H1 (cell line): ENCODE measurements at regions not wholly inside any gene's neighbourhood (a gene's known extent, or its start where the extent isn't known, plus 50 kb on each side); places are given as distances from the start of the nearest gene placed in this dataset.

Experiments
- CTCF ChIA-PET: fragments of 300-600 bp; sonication (Branson Sonifier 250); formaldehyde crosslinking; loops from one replicate; lab custom pipeline; 2021; ENCODE audit not compliant: partially characterized antibody; lab: Charles Lee
- POLR2A ChIA-PET: fragments of 300-600 bp; sonication (Branson Sonifier 250); formaldehyde crosslinking; loops from one replicate; lab custom pipeline; 2021; ENCODE audit warnings: inconsistent platforms; ENCODE audit not compliant: partially characterized antibody; lab: Charles Lee
- DNase-seq, 2 experiments: peaks; one replicate each; pipeline versions ENCODE4 v3.0.0 to v3.0.0-alpha.2; 2010 to 2022; ENCODE audit warnings: low spot score in 2 of 2, low read depth in 1 of 2, mixed read lengths in 1 of 2
- FAIRE-seq: peaks from 2 replicates; lab custom pipeline; 2011; peaks lifted over from hg19 to GRCh38; lab: Jason Lieb, UNC
- H2AFZ ChIP-seq: 2 replicates; pipeline ENCODE4 v1.8.1; 2012; ENCODE audit warnings: low read length, inconsistent platforms
- H2AK5ac ChIP-seq: 2 replicates; pipeline ENCODE4 v1.6.1; 2013; ENCODE audit warnings: low read depth, low read length
- H2BK120ac ChIP-seq: replicated peaks from 2 replicates; pipeline ENCODE3; 2013; ENCODE audit warnings: low read depth, low read length, inconsistent platforms
- H2BK12ac ChIP-seq: 2 replicates; pipeline ENCODE4 v1.6.1; 2013; ENCODE audit warnings: low read depth, low read length
- H2BK15ac ChIP-seq: 2 replicates; pipeline ENCODE4 v1.6.1; 2013; ENCODE audit warnings: low read length
- H2BK20ac ChIP-seq: 2 replicates; pipeline ENCODE4 v1.6.1; 2013; ENCODE audit warnings: low read length
- H2BK5ac ChIP-seq: 2 replicates; pipeline ENCODE4 v1.6.1; 2013; ENCODE audit warnings: low read depth, low read length
- H3K14ac ChIP-seq: 2 replicates; pipeline ENCODE4 v1.6.1; 2013; ENCODE audit warnings: inconsistent platforms; ENCODE audit not compliant: insufficient read length
- H3K18ac ChIP-seq: 2 replicates; pipeline ENCODE4 v1.6.1; 2013; ENCODE audit warnings: low read length; ENCODE audit errors: extremely low read depth
- H3K23ac ChIP-seq: 2 replicates; pipeline ENCODE4 v1.6.1; 2013; ENCODE audit warnings: inconsistent platforms; ENCODE audit not compliant: insufficient read length
- H3K23me2 ChIP-seq: 2 replicates; pipeline ENCODE4 v1.6.1; 2013; ENCODE audit warnings: low read depth, low read length
- H3K27ac ChIP-seq: 2 replicates; pipeline ENCODE4 v1.6.1; 2011; ENCODE audit warnings: low read depth, low read length, inconsistent platforms
- H3K27me3 ChIP-seq, 4 experiments: replicated peaks in 1 of 4; 1 replicate in 1 of 4; 2 replicates in 3 of 4; pipeline versions ENCODE4 v1.6.1 to v1.8.1; 2011 to 2013; ENCODE audit warnings: low read length in 3 of 4, mild to moderate bottlenecking in 3 of 4, inconsistent platforms in 2 of 4, mixed read lengths in 2 of 4, moderate library complexity in 1 of 4; ENCODE audit not compliant: control insufficient read depth in 3 of 4, insufficient read depth in 3 of 4; ENCODE audit errors: extremely low read depth in 1 of 4
- H3K36me3 ChIP-seq, 4 experiments: 2 replicates each; pipeline versions ENCODE4 v1.6.1 to v1.8.1; 2011 to 2013; ENCODE audit warnings: mild to moderate bottlenecking in 4 of 4, low read length in 3 of 4, moderate library complexity in 2 of 4, control low read depth in 1 of 4, inconsistent platforms in 1 of 4; ENCODE audit not compliant: insufficient read depth in 4 of 4, control insufficient read depth in 2 of 4
- H3K4ac ChIP-seq: replicated peaks from 2 replicates; pipeline ENCODE3; 2013; ENCODE audit warnings: low read length, low read depth, mixed read lengths, inconsistent platforms; ENCODE audit not compliant: insufficient read length
- H3K4me1 ChIP-seq, 4 experiments: replicated peaks in 1 of 4; 1 replicate in 1 of 4; 2 replicates in 3 of 4; pipeline versions ENCODE4 v1.6.1 to v1.8.1; 2011 to 2013; ENCODE audit warnings: low read length in 3 of 4, inconsistent platforms in 2 of 4, mixed read lengths in 1 of 4; ENCODE audit not compliant: insufficient read depth in 4 of 4, control insufficient read depth in 3 of 4
- H3K4me2 ChIP-seq, 2 experiments: 2 replicates each; pipeline versions ENCODE4 v1.6.1 to v1.8.1; 2011 to 2013; ENCODE audit warnings: low read depth in 2 of 2, low read length in 2 of 2, control low read depth in 1 of 2, inconsistent platforms in 1 of 2, mild to moderate bottlenecking in 1 of 2; ENCODE audit not compliant: insufficient read depth in 1 of 2
- H3K4me3 ChIP-seq, 4 experiments: fragments of 200-600, 300-600 bp in 1 of 4; sonication (generic), shearing (Covaris generic), sonication (Bioruptor Twin) in 1 of 4; 2 replicates each; pipeline versions ENCODE4 v1.5.1 to v1.8.1; 2011 to 2016; ENCODE audit warnings: low read length in 4 of 4, low read depth in 3 of 4, control low read depth in 2 of 4, inconsistent platforms in 2 of 4, mild to moderate bottlenecking in 2 of 4, mixed read lengths in 1 of 4, moderate library complexity in 1 of 4; ENCODE audit not compliant: insufficient read depth in 2 of 4; ENCODE audit errors: extremely low read depth in 1 of 4
- H3K56ac ChIP-seq: replicated peaks from 2 replicates; pipeline ENCODE3; 2013; ENCODE audit warnings: low read depth, mild to moderate bottlenecking, mixed read lengths, low read length, inconsistent platforms; ENCODE audit not compliant: insufficient read length
- H3K79me1 ChIP-seq: 2 replicates; pipeline ENCODE4 v1.6.1; 2013; ENCODE audit warnings: low read depth, low read length, control low read depth
- H3K79me2 ChIP-seq, 2 experiments: 2 replicates each; pipeline versions ENCODE4 v1.6.1 to v1.8.1; 2012 to 2013; ENCODE audit warnings: low read length in 2 of 2, mild to moderate bottlenecking in 2 of 2, inconsistent platforms in 1 of 2; ENCODE audit not compliant: insufficient read depth in 2 of 2, control insufficient read depth in 1 of 2
- H3K9ac ChIP-seq, 4 experiments: replicated peaks in 1 of 4; 1 replicate in 1 of 4; 2 replicates in 3 of 4; pipeline versions ENCODE4 v1.6.1 to v1.8.1; 2011 to 2013; ENCODE audit warnings: low read depth in 3 of 4, low read length in 3 of 4, control low read depth in 2 of 4, mild to moderate bottlenecking in 2 of 4, moderate library complexity in 2 of 4, inconsistent platforms in 1 of 4; ENCODE audit errors: extremely low read depth in 1 of 4
- H3K9me3 ChIP-seq, 2 experiments: 2 replicates each; pipeline versions ENCODE4 v1.6.1 to v1.8.1; 2012 to 2013; ENCODE audit warnings: mild to moderate bottlenecking in 2 of 2, moderate library complexity in 2 of 2, control low read depth in 1 of 2, inconsistent platforms in 1 of 2, low read depth in 1 of 2, low read length in 1 of 2, mixed read lengths in 1 of 2; ENCODE audit not compliant: insufficient read depth in 2 of 2
- H4K20me1 ChIP-seq, 2 experiments: replicated peaks in 1 of 2; 2 replicates each; pipeline versions ENCODE3 to v1.8.1; 2011 to 2013; ENCODE audit warnings: inconsistent platforms in 2 of 2, low read length in 2 of 2, mild to moderate bottlenecking in 1 of 2; ENCODE audit not compliant: insufficient read depth in 2 of 2, control insufficient read depth in 1 of 2
- H4K5ac ChIP-seq: 2 replicates; pipeline ENCODE4 v1.6.1; 2013; ENCODE audit warnings: low read length, low read depth, mixed read lengths, inconsistent platforms; ENCODE audit not compliant: insufficient read length
- H4K8ac ChIP-seq: 2 replicates; pipeline ENCODE4 v1.8.0; 2013; ENCODE audit warnings: mild to moderate bottlenecking, moderate library complexity, low read length, inconsistent platforms; ENCODE audit not compliant: insufficient read depth; ENCODE audit errors: extremely low read depth
- H4K91ac ChIP-seq: replicated peaks from 2 replicates; pipeline ENCODE3; 2013; ENCODE audit warnings: low read length, mixed read lengths, inconsistent platforms; ENCODE audit not compliant: insufficient read length
- CHD2 ChIP-seq: IDR thresholded peaks from 2 replicates; pipeline ENCODE4 v1.6.1; 2012; ENCODE audit warnings: low read length, improper control_type of control experiment
- WGBS, 2 experiments: shearing (Covaris generic) in 1 of 2; methylation state at CpG; one replicate each; pipeline versions ENCODE4 v1.1.6 to v1.1.7; 2013 to 2015; ENCODE audit warnings: low lambda C conversion rate in 2 of 2, mixed read lengths in 2 of 2, inconsistent platforms in 1 of 2, low coverage in 1 of 2, missing lambda C conversion rate in 1 of 2; ENCODE audit not compliant: insufficient replicate concordance in 2 of 2, insufficient coverage in 1 of 2, insufficient read length in 1 of 2; ENCODE audit errors: extremely low coverage in 1 of 2, missing lambda C conversion rate in 1 of 2; 5-methylcytosine and 5-hydroxymethylcytosine counted together

DNA sequence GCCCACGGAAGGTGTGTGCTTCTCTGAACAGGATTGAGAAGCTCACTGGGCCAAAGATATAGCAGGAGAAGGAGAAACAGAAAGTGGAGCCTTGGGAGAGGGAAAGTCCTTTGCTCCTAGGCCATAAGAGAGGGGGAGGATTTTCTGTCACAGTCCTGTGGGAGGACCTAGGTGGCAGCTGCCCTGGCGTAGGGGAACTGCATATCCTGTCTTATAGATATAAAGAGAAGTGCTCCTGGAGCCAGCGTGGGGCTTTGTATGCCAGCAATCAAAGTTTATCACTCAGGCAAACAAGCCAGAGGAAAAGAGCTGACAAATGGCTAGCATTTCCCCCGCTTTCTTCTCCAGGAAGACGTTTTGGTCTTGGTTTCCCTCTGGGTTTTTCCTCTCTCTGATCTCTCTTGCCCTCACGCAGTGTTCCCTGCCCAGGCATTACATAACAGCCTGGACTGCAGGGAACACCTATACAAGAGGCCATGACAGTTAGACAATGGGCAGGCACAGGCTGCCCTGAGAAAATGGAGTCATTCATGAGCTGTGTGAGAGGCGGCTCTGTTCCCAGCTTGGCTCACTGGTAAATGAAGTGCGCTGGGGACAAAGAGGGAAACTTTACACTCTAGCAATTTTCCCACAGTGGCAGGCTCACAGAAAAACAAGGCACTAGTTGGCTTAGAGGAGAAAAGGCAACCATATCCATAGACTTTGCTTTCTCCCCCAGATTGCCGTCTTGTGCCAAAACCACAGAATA is 52.5 kb upstream of the ZNF648 start:
- Histone ChIP-seq H2BK12ac (peak overlapping the region; percentile 65; the same call in 1 of the 2 replicates), H4K8ac (no peak overlapping the region), H3K56ac (no peak overlapping the region), H2AK5ac (no peak overlapping the region), H4K5ac (no peak overlapping the region), H2BK15ac (peak overlapping the region; percentile 95; the same call in 1 of the 2 replicates), H3K14ac (no peak overlapping the region), H3K23me2 (no peaks in the 10 kb centered on the region), H3K4me1 (peaks cover 0 to 2% (median 0%) of the 10 kb centered on the region in 4 experiments; a peak in 1 of 7 replicates), H4K91ac (peak overlapping the region; percentile 25), H3K79me2 (no peaks in the 10 kb centered on the region), H2BK5ac (peak overlapping the region; percentile 75; the same call in 1 of the 2 replicates), H3K4me3 (no peak overlapping the region), H3K27ac (no peak overlapping the region), H2BK120ac (no peak overlapping the region), H3K4ac (no peak overlapping the region), H2BK20ac (peak overlapping the region; percentile 90; the same call in 1 of the 2 replicates), H3K18ac (peak overlapping the region; percentile 73; the same call in 1 of the 2 replicates), H3K4me2 (no peak overlapping the region), H2AFZ (peak overlapping the region; percentile 99), H3K36me3 (no peaks in the 10 kb centered on the region), H3K79me1 (no peaks in the 10 kb centered on the region), H4K20me1 (no peaks in the 10 kb centered on the region), H3K23ac (no peak overlapping the region), H3K27me3 (no peaks in the 10 kb centered on the region), H3K9ac (no peak overlapping the region; a peak in 1 of 7 replicates), H3K9me3 (no peaks in the 10 kb centered on the region)
- DNase-seq = peak in 1 of 2 experiments; percentile 44
- CTCF ChIA-PET = interaction anchor here (0.6 to 9.7 kb wide), 13 partner anchors 9 to 1969 kb away, joined by 3 to 56 read pairs (median 4); no protein-coding TSS in a partner anchor
- POLR2A ChIA-PET = interaction anchor here (1.0 to 2.3 kb wide), 3 partner anchors 12 to 29 kb away, joined by 3 to 9 read pairs (median 5); no protein-coding TSS in a partner anchor
- no peak for FAIRE-seq
- 84% methylated on average over 9 of the region's 9 CpGs; no CpG with 5 or more reads in 1 of the 2 experiments for WGBS, 2 experiments
- TF ChIP-seq CHD2 = no peak
